ENCODE measurements at regions not wholly inside any gene's neighbourhood (a gene's known extent, or its start where the extent isn't known, plus 50 kb on each side); places are given as distances from the start of the nearest gene placed in this dataset.

- TF ChIP-seq CTCF (conservative IDR thresholded peaks at IDR 0.05; ENCODE audit: low read depth, low read length), result no peak
- no peak for TF ChIP-seq EZH2 (IDR thresholded peaks at IDR 0.05; ENCODE audit: borderline replicate concordance, low read depth, low read length, poor library complexity, severe bottlenecking)
Observed at GRCh38 chr21:38032082-38032801, 116.0 kb upstream of the KCNJ6 start.

Measured in A673 (cell line).